Right ventricle myocardium superior (tissue), 1 donor: ENCODE measurements at regions not wholly inside any gene's neighbourhood (a gene's known extent, or its start where the extent isn't known, plus 50 kb on each side); places are given as distances from the start of the nearest gene placed in this dataset.
A peak's percentile ranks its signal among the peaks of the same experiment; 100 is the strongest.
"Not testable (repeated sequence)": the region's sequence is repeated elsewhere in the genome, so short reads cannot be mapped to it uniquely, and the experiment has no call there.

Experiments used
- ATAC-seq: fragments of 200-7000 bp; cut with Tn5 transposase; one replicate; pipeline ENCODE4 v1.9.1; 2020; ENCODE audit warnings: mild to moderate bottlenecking; ENCODE audit not compliant: poor library complexity
- DNase-seq: peaks from one replicate; pipeline ENCODE4 v3.0.0-alpha.2; 2020
- intact Hi-C: fragments of 100-400 bp; cut with DNase I; formaldehyde crosslinking; loops from one replicate; pipeline ENCODE4 v1.11.2; 2022
- donor health status: DM: no; HTN: yes; CAD: no; lungs with severe emphysema.

DNA sequence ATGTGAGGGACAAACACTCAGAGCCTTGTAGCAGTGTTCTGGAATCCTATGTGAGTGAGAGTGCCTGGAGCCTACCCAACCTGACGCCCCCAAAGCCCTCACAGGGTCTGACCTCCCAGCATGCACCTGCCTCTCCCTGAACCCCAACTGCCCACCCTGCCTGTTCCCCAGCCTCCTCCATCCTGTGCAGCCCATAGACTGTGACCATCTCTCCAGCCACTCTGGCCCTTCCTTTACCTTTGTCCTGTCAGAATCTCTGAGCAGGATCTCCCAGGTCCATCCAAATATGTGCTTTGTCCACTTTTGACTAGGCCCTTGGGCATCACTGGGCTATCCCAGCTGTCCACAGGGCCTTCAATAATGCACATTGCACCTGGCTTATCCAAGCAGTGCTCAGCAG, 1159.8 kb upstream of the TPTE start:
- intact Hi-C loops, ATAC-seq, DNase-seq: not testable (repeated sequence)

DNA sequence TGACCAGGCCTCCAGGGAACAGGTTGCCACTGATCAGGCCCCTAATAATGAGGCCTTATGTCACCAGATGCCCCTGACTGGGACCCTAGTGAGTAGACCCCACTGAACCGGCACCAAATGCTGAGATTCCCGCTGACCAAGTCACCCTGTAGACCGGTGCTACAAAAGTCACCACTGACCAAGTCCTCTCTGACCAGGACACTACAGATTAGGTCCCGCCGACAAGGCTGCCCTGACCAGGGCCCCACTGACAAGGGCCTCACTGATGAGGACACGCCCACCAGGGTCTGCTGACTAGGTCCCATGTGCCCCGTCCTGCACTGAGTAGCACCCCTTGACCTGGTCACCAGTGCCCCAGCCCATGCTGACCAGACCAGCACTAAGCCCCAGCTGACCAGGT, 1159.1 kb upstream of the TPTE start:
- intact Hi-C loops, result not testable (repeated sequence)
- DNase-seq, result peak; percentile 40

DNA sequence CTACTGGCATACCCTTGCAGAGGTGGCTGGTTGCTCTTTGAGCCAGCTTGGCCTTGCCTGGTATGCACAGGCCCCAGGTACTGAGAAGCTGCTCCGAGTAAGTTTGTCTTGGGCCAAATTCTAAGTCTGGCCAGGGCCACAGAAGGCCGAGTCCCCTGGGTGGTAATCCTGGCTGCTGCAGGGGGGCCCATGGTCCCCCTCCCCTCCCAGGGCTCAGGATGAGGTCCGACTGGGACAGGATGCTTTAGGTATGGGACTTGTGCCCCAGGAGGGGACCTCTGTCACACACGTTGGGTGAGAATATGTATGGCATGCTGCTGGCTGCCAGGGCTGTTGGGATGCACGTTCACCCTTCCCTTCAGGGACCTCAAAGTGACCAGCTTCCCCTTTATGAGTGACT, 1155.6 kb upstream of the TPTE start:
- ATAC-seq, intact Hi-C loops: not testable (repeated sequence)
- peak; percentile 23 for DNase-seq

More for the DNA sequence above, 1159.1 kb upstream of the TPTE start:
- not testable (repeated sequence) for ATAC-seq

DNA sequence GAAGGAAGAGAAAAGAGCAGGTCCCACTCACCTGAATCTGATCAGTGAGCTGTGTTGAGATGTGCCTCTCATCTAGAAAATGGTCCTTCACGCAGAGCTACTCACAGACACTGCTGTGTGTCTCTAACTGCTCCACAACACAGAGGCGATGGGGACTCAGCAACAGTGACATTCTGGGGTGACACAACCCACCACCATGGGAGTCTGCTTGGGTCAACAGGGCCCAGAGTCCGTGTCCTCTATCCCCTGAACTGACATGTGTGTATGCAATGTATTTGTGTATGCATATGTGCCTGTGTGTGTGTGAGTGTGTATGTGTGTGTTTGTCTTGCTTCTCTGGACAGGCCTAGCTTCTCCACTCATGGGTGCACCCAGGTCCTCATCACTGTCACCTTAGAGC, 1154.8 kb upstream of the TPTE start:
- ATAC-seq, DNase-seq, intact Hi-C loops: not testable (repeated sequence)
